GM23248 (cell line): ENCODE measurements at regions not wholly inside any gene's neighbourhood (a gene's known extent, or its start where the extent isn't known, plus 50 kb on each side); places are given as distances from the start of the nearest gene placed in this dataset.

Source experiments
- EZH2 ChIP-seq: fragments of 200-600 bp; sonication (generic); IDR thresholded peaks from 2 replicates; pipeline ENCODE4 v1.6.1; 2018; ENCODE audit warnings: antibody characterized with exemption, mild to moderate bottlenecking; ENCODE audit not compliant: insufficient read depth, poor library complexity, severe bottlenecking
- EZH2phosphoT487 ChIP-seq: fragments of 200-600 bp; sonication (generic); IDR thresholded peaks from 2 replicates; pipeline ENCODE4 v1.6.1; 2018; ENCODE audit warnings: antibody characterized with exemption, moderate library complexity, mild to moderate bottlenecking, low read depth; ENCODE audit not compliant: insufficient read depth

GRCh38 chr2:236859908-236860307 lies 225.8 kb upstream of the COPS8 start:
- no peak for TF ChIP-seq EZH2
- no peak for TF ChIP-seq EZH2phosphoT487
